ENCODE measurements at regions not wholly inside any gene's neighbourhood (a gene's known extent, or its start where the extent isn't known, plus 50 kb on each side); places are given as distances from the start of the nearest gene placed in this dataset.

- no peak for DNase-seq
These were observed 90.8 kb downstream of the TMEM30B start for GRCh38 chr14:61190341-61190740.

GRCh38 chr14:61188978-61189808 is 91.9 kb downstream of the TMEM30B start:
- DNase-seq, result peak; percentile 64 to 65

- peak in 1 of 2 experiments; percentile 31 for DNase-seq
These were observed 92.9 kb downstream of the TMEM30B start for GRCh38 chr14:61188196-61188595.

- no peak for DNase-seq
These were observed 93.8 kb downstream of the TMEM30B start for GRCh38 chr14:61187196-61187905.

- DNase-seq, result no peak
These were observed 94.6 kb downstream of the TMEM30B start for GRCh38 chr14:61186341-61187195.

- DNase-seq, result no peak
These were observed 95.6 kb downstream of the TMEM30B start for GRCh38 chr14:61185534-61185933.

GRCh38 chr14:61184112-61184511 is 97.0 kb downstream of the TMEM30B start:
- DNase-seq, result no peak

GRCh38 chr14:61183196-61183885 is 97.8 kb downstream of the TMEM30B start:
- no peak for DNase-seq

GRCh38 chr14:61179796-61180398 is 101.2 kb downstream of the TMEM30B start:
- no peak for DNase-seq

- no peak for DNase-seq
These were observed 102.0 kb downstream of the TMEM30B start for GRCh38 chr14:61179061-61179690.

- peak; percentile 67 to 71 for DNase-seq
These were observed 102.7 kb downstream of the TMEM30B start for GRCh38 chr14:61178226-61179060.

GRCh38 chr14:61177279-61178225 is 103.6 kb downstream of the TMEM30B start:
- peak in 1 of 2 experiments; percentile 36 for DNase-seq

GRCh38 chr14:61176686-61177085 is 104.5 kb downstream of the TMEM30B start:
- DNase-seq, result no peak

GRCh38 chr14:61174987-61175386 is 106.2 kb downstream of the TMEM30B start:
- DNase-seq, result no peak

GRCh38 chr14:61174441-61174891 is 106.7 kb downstream of the TMEM30B start:
- no peak for DNase-seq

GRCh38 chr14:61171727-61172126 is 109.4 kb downstream of the TMEM30B start:
- no peak for DNase-seq

GRCh38 chr14:61168141-61168540 is 113.0 kb downstream of the TMEM30B start:
- no peak for DNase-seq

GRCh38 chr14:61167642-61168041 is 113.5 kb downstream of the TMEM30B start:
- no peak for DNase-seq

GRCh38 chr14:61160798-61161197 is 120.3 kb downstream of the TMEM30B start:
- DNase-seq, result no peak

Measured in activated T-cell treated with anti-CD3 and anti-CD28 coated beads, Interleukin-2, amount 50 U/mL, for 48 hours (primary cell).